ENCODE measurements at regions not wholly inside any gene's neighbourhood (a gene's known extent, or its start where the extent isn't known, plus 50 kb on each side); places are given as distances from the start of the nearest gene placed in this dataset.

DNA sequence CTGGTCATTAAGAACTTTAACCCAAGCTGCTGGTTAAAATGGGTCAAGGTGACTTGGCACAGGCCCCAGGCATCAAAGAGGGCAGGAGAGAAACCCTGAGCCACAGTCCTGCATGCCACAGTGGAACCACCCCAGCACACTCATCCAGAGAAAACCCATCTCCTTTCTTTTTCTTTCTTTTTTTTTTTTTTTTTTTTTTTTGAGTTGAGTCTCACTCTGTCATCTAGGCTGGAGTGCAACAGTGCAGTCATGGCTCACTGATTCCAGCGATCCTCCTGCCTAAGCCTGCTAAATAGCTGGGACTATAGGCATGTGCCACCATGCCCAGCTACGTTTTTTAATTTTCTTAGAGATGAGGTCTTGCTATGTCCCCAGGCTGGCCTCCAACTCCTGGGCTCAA lies 109.2 kb upstream of the RAB4A start:
- no peak for TF ChIP-seq POLR2AphosphoS5 (IDR thresholded peaks at IDR 0.05)
- TF ChIP-seq CTCF (IDR thresholded peaks at IDR 0.05) = no peak
- no peak for TF ChIP-seq POLR2A (IDR thresholded peaks at IDR 0.05)

All from prostate gland (tissue), 2 donors.